Progenitor cell of endocrine pancreas (in vitro differentiated cells): ENCODE measurements at regions not wholly inside any gene's neighbourhood (a gene's known extent, or its start where the extent isn't known, plus 50 kb on each side); places are given as distances from the start of the nearest gene placed in this dataset.

Experiments used
- DNase-seq: peaks from one replicate; pipeline ENCODE4 v3.0.0; 2021; ENCODE audit warnings: low spot score; ENCODE audit not compliant: unreplicated experiment
- H3K27ac Mint-ChIP-seq: 2 replicates; pipeline ENCODE4 v1.8.0; 2021; ENCODE audit warnings: mild to moderate bottlenecking, moderate library complexity, mixed read lengths
- H3K27me3 Mint-ChIP-seq: 2 replicates; pipeline ENCODE4 v1.8.0; 2021; ENCODE audit warnings: mixed read lengths
- H3K36me3 Mint-ChIP-seq: 2 replicates; pipeline ENCODE4 v1.8.0; 2022; ENCODE audit warnings: mixed read lengths; ENCODE audit not compliant: insufficient read depth
- H3K4me1 Mint-ChIP-seq: 2 replicates; pipeline ENCODE4 v1.8.0; 2021; ENCODE audit warnings: low read depth, mixed read lengths
- H3K4me3 Mint-ChIP-seq: 2 replicates; pipeline ENCODE4 v1.8.0; 2021; ENCODE audit warnings: low read depth, mild to moderate bottlenecking, moderate library complexity, mixed read lengths
- H3K9me3 Mint-ChIP-seq: 2 replicates; pipeline ENCODE4 v1.8.0; 2021; ENCODE audit warnings: low read depth, mixed read lengths
- CTCF ChIP-seq: fragments of 200-600 bp; sonication (generic); IDR thresholded peaks from one replicate; pipeline ENCODE4 v1.5.0; 2021; ENCODE audit warnings: antibody characterized with exemption, mild to moderate bottlenecking; ENCODE audit not compliant: unreplicated experiment

GRCh38 chr4:136812100-136812880, 720.0 kb downstream of the PCDH18 start:
- H3K9me3 Mint-ChIP-seq: peaks cover 3% of the 10 kb centered on the region
- H3K4me1 Mint-ChIP-seq: no peaks in the 10 kb centered on the region
- no peak overlapping the region for H3K4me3 Mint-ChIP-seq
- no peak for TF ChIP-seq CTCF
- H3K27me3 Mint-ChIP-seq: no peaks in the 10 kb centered on the region
- no peak overlapping the region for H3K27ac Mint-ChIP-seq
- DNase-seq: no peak
- H3K36me3 Mint-ChIP-seq: no peaks in the 10 kb centered on the region

GRCh38 chr4:136811496-136812077, 720.7 kb downstream of the PCDH18 start:
- H3K27me3 Mint-ChIP-seq: no peaks in the 10 kb centered on the region
- no peak for DNase-seq
- H3K4me3 Mint-ChIP-seq: no peak overlapping the region
- H3K36me3 Mint-ChIP-seq: no peaks in the 10 kb centered on the region
- no peak overlapping the region for H3K27ac Mint-ChIP-seq
- no peak for TF ChIP-seq CTCF
- no peaks in the 10 kb centered on the region for H3K4me1 Mint-ChIP-seq
- peaks cover 3% of the 10 kb centered on the region for H3K9me3 Mint-ChIP-seq

GRCh38 chr4:136810626-136811025, 721.7 kb downstream of the PCDH18 start:
- peaks cover 8% of the 10 kb centered on the region for H3K9me3 Mint-ChIP-seq
- no peak for DNase-seq
- TF ChIP-seq CTCF: no peak

GRCh38 chr4:136806844-136807243, 725.5 kb downstream of the PCDH18 start:
- H3K27ac Mint-ChIP-seq: no peak overlapping the region
- peaks cover 5% of the 10 kb centered on the region for H3K4me1 Mint-ChIP-seq
- DNase-seq: no peak
- no peaks in the 10 kb centered on the region for H3K36me3 Mint-ChIP-seq
- H3K4me3 Mint-ChIP-seq: no peak overlapping the region
- peaks cover 8% of the 10 kb centered on the region for H3K9me3 Mint-ChIP-seq
- H3K27me3 Mint-ChIP-seq: no peaks in the 10 kb centered on the region
- no peak for TF ChIP-seq CTCF

More at GRCh38 chr4:136810626-136811025, 721.7 kb downstream of the PCDH18 start:
- Mint-ChIP-seq H3K27me3 (no peaks in the 10 kb centered on the region), H3K36me3 (no peaks in the 10 kb centered on the region), H3K27ac (no peak overlapping the region), H3K4me1 (no peaks in the 10 kb centered on the region), H3K4me3 (no peak overlapping the region)

- H3K27me3 Mint-ChIP-seq: no peaks in the 10 kb centered on the region
- H3K4me1 Mint-ChIP-seq: peaks cover 5% of the 10 kb centered on the region
- H3K4me3 Mint-ChIP-seq: no peak overlapping the region
- no peak for DNase-seq
- no peaks in the 10 kb centered on the region for H3K36me3 Mint-ChIP-seq
- H3K27ac Mint-ChIP-seq: no peak overlapping the region
- H3K9me3 Mint-ChIP-seq: peaks cover 8% of the 10 kb centered on the region
- TF ChIP-seq CTCF: no peak
Measured at GRCh38 chr4:136805617-136806016, 726.7 kb downstream of the PCDH18 start.
